HG03520 (cell line): ENCODE measurements at regions not wholly inside any gene's neighbourhood (a gene's known extent, or its start where the extent isn't known, plus 50 kb on each side); places are given as distances from the start of the nearest gene placed in this dataset.

Experiments used
- ATAC-seq: cut with Tn5 transposase; IDR thresholded peaks from one replicate; pipeline ENCODE4 v1.9.1; 2021; ENCODE audit warnings: mild to moderate bottlenecking, moderate library complexity; ENCODE audit not compliant: unreplicated experiment

DNA sequence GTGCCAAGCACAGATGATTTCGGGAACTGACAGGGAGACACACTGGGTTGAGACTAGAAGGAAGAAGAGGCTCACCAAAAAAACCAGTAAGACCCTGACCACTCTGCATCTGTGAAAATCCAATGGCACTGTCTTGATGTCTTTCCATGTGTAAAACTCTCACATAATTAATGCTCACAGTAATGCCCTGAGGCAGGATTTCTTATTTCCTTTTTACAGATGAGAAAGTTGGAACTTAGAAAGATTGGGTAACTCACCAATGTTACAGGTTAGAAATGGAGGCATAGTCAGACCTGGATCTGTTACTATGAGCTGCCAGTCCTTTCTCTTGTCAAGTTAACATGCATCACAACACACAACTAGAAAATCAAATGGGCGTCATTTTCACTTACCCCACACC lies 151.0 kb upstream of the MCHR2 start:
- no peak for ATAC-seq

DNA sequence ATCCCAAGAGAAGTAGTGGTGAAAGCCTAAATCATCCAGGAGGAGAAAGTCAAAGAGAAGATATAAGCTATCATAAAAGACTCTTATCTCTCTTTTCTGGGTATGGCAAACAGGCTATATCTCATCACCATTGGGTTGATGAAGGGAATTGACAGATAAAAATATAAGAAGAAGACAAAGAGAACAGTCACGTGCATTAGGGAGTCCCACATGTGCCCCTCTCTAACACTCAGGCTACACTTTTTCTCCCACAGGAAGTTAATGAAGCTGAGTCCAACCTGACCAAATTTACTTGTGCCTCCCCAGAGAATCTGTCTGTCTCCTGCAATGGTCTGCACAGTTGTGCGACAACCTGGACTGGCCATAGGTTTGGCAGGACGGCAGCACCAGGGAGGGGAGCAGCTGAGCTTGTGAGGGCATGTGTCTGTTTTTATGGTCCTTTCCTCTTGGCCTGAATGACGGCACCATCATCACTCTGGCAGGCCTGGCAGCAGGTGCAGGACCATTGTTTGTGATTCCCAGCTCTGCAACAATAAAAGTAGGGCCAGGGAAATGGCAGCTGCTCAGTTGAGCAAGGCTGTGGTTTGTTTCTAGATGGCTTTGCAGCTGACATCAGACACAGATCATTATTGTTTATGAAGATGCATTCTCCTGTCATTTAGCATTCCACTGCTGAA lies 144.5 kb upstream of the MCHR2 start:
- no peak for ATAC-seq

DNA sequence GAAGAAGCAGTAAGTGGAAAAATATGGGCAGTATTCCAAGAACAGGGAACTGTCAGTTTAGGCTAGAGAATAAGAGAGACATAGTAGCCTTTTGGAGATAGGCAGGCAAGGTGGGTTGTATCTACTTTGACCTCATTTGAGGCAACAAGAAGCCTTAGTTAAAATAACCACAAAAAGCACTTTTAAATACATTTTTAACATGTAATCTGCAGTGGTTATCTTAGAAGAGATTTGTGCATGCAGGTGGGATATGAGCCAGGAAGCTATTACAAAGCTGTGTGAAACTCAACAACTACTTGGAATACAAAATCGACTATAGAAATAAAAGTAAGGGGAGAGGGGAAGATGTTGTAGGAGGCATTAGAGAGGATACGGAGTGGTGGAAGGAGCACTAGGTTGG lies 143.7 kb upstream of the MCHR2 start:
- no peak for ATAC-seq

DNA sequence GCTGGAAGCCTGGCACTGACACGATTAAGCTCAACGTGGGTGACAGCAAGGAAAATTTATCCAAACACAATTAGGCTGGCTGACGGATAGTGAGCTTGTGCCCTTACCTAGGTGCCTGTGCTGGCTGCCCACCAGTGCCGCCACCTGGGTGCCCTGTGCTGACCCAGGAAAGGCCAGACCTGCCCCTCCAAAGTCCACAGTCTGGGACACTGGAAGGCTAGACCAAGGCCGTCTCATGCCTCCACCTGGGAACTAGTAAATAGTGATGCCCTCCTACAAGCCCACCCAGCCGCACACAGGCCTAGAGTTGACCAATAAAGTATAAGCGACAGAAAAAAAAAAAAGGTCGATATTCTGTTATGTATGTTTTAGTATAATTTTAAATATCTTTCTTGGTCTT lies 142.6 kb upstream of the MCHR2 start:
- ATAC-seq, result no peak

DNA sequence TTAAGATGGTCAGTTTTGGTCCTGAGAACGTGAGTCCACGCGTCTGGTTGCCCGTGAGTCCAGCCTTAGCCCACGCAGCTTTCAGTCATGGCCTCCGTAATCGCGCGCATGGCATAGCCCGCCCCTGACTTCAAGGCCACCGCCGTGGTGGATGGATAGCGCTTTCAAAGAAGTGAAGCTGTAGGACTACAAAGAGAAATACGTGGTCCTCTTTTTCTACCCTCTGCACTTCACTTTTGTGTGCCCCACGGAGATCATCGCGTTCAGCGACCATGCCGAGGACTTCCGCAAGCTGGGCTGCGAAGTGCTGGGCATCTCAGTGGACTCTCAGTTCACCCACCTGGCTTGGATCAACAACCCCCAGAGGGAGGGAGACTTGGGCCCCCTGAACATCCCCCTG lies 142.0 kb upstream of the MCHR2 start:
- no peak for ATAC-seq

DNA sequence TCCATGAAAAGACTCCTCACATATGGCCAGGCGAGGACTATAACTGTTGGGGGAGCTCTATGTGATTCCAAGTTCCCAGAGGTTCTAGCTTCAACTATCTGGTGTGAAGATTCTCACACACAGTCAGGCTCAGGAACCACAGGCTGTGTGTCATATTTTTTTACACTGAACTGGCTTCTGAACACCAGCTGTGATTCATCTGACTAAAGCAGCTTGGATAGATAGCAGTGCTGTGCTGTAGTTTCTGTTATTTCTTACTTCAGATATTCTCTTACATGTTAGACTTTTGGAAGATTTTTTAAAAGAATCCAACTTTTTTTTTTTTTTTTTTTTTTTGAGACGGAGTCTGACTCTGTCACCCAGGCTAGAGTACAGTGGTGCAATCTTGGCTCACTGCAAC lies 140.7 kb upstream of the MCHR2 start:
- no peak for ATAC-seq

DNA sequence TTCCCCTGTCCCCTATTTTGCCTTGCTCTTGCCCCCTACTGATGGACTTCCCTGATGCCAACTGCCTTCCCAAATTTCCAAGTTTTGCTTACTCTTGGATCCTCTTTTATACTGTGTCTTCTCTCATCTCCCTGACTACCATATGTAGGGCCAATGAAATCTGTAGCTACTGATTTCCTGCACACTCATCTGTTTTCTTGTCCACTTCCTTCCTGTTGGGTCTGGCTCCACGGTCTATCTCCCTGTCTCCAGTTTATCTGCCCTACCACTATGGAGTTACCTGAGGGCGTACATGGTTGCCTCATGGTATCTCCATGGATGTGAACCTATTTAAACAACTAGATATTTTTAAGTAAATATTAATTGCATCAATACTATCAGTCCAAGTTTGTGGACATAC lies 140.3 kb upstream of the MCHR2 start:
- no peak for ATAC-seq

DNA sequence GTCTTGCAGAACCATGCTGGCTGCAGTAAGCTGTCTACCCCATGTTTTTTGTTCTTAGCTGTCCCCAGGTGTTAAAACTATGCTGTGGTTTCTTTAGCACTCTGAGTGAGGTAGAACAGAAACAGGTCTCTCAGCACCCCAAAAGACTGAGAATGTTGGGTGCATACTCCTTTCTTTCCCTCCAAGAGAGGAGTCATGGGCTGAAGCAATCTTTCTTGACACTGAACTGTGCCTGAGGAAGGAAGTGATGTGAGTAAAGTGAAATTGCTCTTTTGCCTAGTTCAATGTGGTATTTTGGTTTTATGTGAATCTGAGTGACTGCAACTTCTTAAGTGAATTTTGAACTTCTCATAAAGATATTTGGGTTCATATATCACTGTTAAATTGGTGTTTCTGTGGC lies 138.0 kb upstream of the MCHR2 start:
- ATAC-seq, result no peak

DNA sequence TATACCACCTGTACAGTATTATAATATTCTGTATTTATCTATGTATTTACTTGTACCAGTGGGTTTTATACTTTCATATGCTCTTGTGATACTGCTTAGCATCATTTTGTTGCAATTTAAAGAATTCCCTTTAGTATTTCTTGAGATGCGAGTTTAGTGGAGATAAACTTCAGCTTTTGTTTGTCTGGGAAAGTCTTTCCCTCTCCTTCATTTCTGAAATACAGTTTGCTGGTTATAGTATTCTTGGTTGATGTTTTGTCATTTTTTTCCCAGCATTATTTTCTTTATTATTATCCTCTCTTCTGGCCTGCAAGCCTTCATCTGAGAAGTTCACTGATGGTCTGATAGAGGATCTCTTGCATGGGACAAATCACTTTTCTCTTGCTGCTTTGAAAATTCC lies 136.6 kb upstream of the MCHR2 start:
- no peak for ATAC-seq

DNA sequence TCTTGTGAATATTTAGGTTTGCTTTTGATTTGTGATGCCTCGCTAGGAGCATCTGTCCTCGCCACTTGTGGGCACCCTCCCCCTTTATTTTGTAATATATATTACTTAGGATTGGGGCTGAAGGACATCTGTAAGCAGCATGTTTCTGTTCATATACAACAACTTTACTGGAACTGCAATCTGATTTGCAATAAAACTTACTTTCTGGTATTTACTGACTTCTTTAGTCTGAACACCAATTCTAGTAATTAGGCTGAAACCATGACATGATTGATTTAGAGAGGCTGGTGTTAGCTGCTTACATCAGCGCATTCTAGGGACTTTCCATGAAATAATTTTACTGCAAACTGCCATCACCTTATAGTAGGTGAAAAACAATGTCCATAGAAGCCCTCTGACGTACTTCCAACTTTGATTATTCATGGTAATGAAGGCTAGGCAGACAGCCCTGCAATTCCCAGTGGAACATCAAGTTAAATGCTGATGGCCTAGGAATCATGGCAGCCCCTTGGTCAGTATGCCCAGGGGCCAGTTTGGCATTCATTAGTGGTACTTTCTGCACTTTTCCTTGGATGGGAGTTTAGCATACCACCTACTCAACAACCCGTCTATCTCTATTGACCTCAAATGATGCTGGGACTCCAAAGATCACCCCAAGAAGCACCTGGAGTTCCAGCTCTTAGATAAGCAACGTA lies 132.9 kb upstream of the MCHR2 start:
- ATAC-seq, result peak; percentile 90

DNA sequence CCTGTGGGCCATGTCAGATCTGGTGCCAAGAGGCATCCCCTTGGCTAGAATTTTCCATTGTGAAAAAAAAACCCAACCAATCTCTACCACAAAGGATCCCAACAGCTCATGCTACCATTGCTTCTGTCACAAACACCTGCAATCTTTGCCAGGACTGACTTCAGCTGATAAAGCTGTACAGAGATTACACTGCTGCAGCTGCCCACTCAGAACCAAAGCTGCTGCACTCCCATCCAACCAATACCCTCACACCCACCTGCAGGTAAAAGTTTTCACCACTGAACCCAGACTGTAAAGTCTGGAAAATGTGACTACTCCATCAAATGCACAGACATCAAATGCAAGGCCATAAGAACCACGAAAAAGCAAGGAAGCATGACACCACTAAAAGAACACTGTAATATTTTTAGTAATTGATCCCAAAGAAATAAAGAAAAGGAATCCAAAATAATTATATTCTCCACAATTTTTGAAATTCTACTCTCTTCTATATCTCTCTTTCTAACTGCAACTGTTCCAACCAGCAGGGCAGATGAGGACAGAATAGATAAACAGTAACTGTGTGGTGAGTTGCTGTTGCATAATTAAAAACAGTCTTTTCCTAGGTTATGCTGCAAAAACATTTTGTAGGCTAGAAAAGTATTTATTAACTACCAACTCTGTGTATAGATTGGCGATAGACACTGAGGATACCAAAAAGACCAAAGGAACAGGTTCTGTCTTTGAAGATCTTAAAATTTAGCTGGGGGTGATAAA lies 128.0 kb upstream of the MCHR2 start:
- no peak for ATAC-seq

DNA sequence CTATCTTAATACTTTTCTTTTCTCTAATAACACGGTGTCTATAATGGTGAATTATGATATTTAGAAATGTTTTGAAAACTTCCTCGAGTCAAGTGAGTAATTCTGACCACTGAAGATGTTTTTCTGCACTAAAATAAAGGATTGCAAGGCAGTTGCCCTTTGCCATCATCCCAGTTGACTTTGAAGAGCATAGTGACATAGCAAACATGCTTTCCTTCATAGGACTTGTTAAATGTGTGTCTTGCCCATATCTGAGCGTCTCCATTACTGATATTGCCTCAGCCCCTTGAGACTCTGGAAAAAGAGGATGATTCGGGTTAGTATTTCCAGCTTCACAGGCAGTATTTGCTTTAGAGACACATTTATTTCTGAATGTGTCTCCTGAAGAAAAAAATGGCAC lies 125.2 kb upstream of the MCHR2 start:
- no peak for ATAC-seq

DNA sequence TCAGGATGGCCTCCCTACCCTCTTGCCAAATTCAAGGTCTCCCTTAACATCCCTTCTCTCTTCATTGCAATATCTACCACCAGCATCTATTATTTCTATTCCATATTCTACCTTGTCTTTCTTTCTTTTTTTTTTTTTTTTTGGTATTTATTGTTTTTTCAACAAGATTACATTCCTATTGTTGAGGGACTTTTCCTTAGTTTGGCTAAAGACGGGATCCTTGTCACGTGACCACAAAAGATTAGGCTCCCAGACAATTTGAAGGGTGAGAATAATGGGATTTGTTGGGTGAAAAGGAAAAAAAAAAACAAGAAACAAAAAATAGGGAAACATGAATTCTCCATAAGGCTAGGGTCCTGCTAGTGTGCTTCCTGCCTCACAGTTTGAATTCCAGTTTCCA lies 124.3 kb upstream of the MCHR2 start:
- ATAC-seq, result no peak

DNA sequence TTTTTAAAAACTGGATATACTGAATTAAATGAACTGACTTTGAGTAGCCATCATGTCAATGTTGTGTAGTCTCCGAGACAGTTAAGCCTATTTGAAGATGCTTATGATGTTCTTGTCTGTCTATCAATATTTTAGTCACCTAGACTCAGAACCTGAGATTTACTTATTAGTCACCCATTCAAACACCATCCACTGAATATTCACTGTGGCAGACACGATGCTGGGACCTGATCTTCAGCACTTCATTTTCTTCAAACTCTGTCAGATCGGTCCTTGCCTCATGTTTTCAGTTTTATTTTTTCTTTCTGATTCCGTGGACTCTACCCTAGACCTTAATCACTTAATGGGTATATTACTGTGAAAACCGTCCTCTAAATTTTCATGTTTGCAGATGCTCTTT lies 123.7 kb upstream of the MCHR2 start:
- ATAC-seq, result no peak

DNA sequence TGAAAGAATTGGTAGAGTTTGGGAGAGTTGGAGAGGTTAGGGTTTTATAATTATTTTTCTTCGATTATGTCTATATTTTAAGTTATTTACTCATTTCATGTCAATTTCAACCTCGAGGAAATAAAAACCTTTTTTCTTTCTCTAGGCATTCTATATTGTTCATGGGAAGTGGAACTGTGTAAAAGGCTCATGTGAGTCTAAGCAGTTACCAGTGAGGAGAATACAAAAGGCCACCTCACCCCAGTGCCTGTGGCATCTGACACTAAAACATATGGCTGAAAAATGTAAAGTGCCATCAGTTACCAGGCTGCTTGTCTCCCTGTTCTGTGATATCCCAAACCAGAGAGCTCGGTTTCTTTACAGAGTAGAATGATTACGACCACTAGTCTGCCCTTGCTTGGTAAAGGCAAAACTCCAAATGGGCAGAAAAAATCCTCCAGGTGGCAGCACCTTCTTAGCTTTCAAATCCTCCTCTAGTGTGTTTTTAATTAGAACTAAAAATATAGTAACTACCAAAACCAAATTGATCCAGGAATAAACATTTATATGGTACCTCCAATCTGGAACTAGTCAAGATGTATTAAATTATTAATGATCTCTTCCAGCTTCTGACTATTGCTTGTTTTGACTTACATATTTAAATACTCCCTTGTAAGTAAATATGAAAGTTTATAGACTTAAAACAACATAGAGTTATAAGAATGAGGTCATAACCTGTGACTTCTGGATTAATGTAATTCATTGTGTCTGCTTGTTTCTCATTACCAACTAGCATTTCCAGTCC lies 122.6 kb upstream of the MCHR2 start:
- ATAC-seq, result no peak

DNA sequence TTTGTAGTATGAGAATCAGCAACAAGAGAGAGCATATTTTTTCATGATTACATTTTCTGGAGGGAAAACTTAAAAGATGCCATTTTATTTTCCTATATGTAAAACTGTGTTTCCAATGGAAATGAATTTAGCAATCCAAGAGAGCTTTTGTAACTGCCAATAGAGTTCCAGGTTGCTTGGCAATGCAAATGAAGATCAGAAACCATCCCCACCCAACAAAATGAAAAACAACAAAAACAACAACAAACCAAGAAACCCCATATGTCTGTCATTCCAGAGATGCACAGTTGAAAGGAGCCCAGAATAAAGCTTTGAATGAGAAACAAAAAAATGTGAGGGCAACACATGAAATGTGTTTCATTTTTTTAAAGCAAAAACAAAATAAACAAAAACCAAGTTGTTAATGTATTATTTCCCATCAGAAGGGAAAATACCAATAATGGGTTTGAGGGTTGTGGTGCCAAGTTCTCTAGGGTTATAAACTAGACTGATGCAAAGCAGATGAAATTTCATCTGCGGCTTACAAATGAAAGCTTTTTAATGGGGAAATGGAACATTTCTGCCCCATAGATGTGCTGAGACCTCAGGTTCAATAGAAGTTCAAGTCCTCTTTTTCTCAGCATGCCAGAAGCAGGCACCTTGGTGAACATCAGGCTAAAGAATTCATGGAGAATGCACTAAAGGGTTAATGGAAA lies 121.5 kb upstream of the MCHR2 start:
- ATAC-seq, result no peak

DNA sequence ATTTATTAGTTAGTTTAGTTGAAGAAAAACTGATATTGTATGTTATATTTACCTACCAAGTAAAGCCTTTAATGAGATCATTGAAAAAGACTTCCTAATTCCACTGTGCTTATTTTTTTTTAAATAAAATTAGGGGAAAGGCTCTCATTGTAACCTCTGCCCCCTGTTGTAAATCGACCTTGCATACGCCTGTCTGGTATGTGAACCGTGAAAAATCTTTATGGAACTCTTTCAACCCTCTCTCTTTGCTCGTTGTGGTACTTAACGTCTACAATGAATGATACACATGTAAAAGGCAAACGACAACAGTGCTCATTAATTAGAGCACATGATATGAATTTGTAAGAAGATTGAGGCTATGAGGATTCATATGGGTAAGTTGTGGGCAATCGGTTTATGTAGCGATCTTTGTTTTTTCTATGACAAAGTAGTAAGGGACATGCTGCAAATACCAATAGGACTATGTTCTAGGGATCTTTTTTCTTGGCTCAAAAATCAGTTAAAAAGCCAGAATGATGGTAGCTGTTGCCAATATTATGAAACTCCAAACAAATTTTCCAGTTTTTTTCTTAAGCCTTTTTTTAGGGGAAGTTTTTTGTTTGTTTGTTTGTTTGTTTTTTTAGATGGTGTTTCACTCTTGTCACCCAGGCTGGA lies 119.0 kb upstream of the MCHR2 start:
- ATAC-seq, result no peak

DNA sequence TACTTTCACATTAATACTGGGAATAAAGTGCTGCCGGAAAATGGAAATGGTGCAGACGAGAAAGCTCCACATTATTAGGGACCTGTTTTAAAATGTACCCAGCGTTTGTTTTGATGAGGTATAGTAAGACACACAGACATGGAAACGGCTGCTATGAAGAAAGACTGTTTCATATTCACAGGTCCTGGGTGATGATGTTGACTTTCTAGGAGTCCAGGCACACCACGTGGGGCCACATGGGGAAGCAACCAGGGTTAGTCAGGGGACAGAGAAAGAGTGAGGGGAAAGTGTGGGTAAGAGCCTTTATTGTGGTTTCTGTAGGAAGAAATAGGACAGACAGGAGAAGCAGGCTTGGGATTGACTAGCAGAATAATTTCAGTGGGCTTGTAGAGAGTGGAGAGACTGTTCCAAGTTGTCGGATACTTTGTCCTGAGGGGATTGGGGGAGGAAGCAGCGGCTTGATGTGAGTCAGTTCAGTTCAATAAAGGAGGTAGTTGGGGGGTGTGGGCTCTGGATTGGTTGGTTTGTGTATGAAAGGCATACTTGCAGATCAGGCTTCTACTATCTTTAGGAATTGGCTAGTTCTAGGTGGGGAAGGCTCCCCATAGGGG lies 112.0 kb upstream of the MCHR2 start:
- ATAC-seq, result no peak

DNA sequence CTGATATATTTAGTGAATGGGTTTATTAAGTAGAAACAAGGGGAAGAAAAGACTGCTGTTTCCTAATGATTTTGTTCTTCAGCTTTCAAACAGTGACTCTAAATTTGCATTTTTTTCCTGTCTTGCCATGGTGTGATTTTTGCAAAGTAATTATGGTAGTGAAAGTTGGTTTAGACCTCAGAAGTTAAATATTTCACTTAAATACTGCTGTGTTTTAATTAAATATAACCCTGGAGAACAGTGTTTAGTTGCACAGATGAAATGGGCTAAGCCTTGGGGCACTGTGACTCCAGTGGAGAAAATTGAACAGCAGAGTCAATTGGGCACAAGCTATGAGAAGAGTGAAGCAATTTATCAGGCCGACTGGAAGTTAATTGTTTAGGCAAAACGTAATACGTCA lies 111.1 kb upstream of the MCHR2 start:
- ATAC-seq, result peak; percentile 43

DNA sequence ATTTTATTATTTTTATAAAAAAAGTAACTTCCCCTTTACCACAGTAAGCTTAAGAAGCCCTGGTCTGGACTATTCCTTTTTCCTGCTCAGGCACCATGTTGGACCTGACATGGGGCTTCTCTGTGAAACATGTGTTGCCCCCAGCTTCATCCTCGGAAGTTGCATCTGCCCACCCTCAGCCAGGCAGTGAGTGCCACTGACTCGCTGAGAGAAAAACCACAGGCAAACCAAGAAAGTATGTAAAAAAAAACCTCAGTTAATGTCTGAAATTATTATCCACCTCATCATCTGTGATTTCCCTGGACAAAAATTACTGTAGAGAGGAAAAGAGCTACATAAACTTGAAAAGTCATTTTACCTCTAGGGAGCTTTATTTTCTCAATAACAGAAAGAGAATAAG lies 109.9 kb upstream of the MCHR2 start:
- ATAC-seq, result no peak
